ENCODE measurements at regions not wholly inside any gene's neighbourhood (a gene's known extent, or its start where the extent isn't known, plus 50 kb on each side); places are given as distances from the start of the nearest gene placed in this dataset.

- TF ChIP-seq ETV6 (conservative IDR thresholded peaks at IDR 0.05 in 1 of 2, IDR thresholded peaks at IDR 0.05 in 1 of 2; ENCODE audit: borderline replicate concordance in 1 of 2, low read depth in 1 of 2), result no peak
- no peak for TF ChIP-seq ZNF217 (IDR thresholded peaks at IDR 0.05)
- no peak for TF ChIP-seq RFX5 (IDR thresholded peaks at IDR 0.05; ENCODE audit: low read depth, low read length)
- TF ChIP-seq E2F4 (IDR thresholded peaks at IDR 0.05; ENCODE audit: low read depth, low read length), result no peak
Measured at GRCh38 chr2:239693761-239694415, 293.1 kb upstream of the HDAC4 start (continued).

- 45% methylated on average over 11 of the region's 11 CpGs for WGBS (ENCODE audit: insufficient coverage, insufficient replicate concordance, low lambda C conversion rate, missing lambda C conversion rate)
Measured at GRCh38 chr2:239693330-239693729, 292.5 kb upstream of the HDAC4 start.

More at GRCh38 chr2:239693330-239693729, 292.5 kb upstream of the HDAC4 start:
- H3K27ac ChIP-seq (ENCODE audit: control insufficient read depth, insufficient read depth), result no peak overlapping the region
- FAIRE-seq (no peak), DNase-seq (ENCODE audit: low read depth, low spot score) (no peak), ATAC-seq (no peak)
- H3K9ac ChIP-seq (ENCODE audit: control insufficient read depth, insufficient read depth, low read length), result no peak overlapping the region
- no peaks in the 10 kb centered on the region for H3K79me2 ChIP-seq (ENCODE audit: control insufficient read depth, insufficient read depth, low read length)
- ChIA-PET SMC1A (ENCODE audit: uncharacterized antibody, unreplicated experiment) (no interaction called here), CTCF (no interaction called here), POLR2A (no interaction called here), RAD21 (ENCODE audit: unreplicated experiment) (no interaction called here)
- in situ Hi-C loops (cut with MboI), result no loop called here
- intact Hi-C loops (cut with micrococcal nuclease; ENCODE audit: unreplicated experiment), result no loop called here
- BruUV-seq (replicated peaks), result no TSS peak
- no peak overlapping the region for H3K4me2 ChIP-seq (ENCODE audit: control insufficient read depth, insufficient read depth)
- H3K9me3 ChIP-seq (replicated peaks; ENCODE audit: control insufficient read depth, insufficient read depth, low read length), result no peaks in the 10 kb centered on the region
- no peaks in the 10 kb centered on the region for H4K20me1 ChIP-seq (ENCODE audit: control insufficient read depth, insufficient read depth)
- H3K4me3 ChIP-seq, result no peak overlapping the region
- TF ChIP-seq TAF1 (IDR thresholded peaks at IDR 0.05; ENCODE audit: borderline replicate concordance, low read depth, low read length) (no peak), BCLAF1 (IDR thresholded peaks at IDR 0.05) (no peak), ATF3 (IDR thresholded peaks at IDR 0.05; ENCODE audit: borderline replicate concordance, extremely low read depth, low read depth, low read length) (no peak), RUNX3 (IDR thresholded peaks at IDR 0.05; ENCODE audit: low read length) (no peak), MYB (IDR thresholded peaks at IDR 0.05; ENCODE audit: borderline replicate concordance, low read depth, low read length) (no peak), JUNB (IDR thresholded peaks at IDR 0.05) (no peak), ATF2 (IDR thresholded peaks at IDR 0.05; ENCODE audit: low read length) (no peak), SRF (IDR thresholded peaks at IDR 0.05; ENCODE audit: low read depth in 2 of 2, low read length in 2 of 2) (no peak), ASH2L (IDR thresholded peaks at IDR 0.05; ENCODE audit: borderline replicate concordance, low read depth) (no peak)
- no peaks in the 10 kb centered on the region for H3K36me3 ChIP-seq (ENCODE audit: control insufficient read depth in 2 of 2, insufficient read depth in 2 of 2, low read length in 1 of 2)
- no peak overlapping the region for H2AFZ ChIP-seq (ENCODE audit: control insufficient read depth, low read depth, low read length)
- no peaks in the 10 kb centered on the region for H3K4me1 ChIP-seq (ENCODE audit: control insufficient read depth, insufficient read depth, low read length)
- H3K27me3 ChIP-seq (replicated peaks in 1 of 2; ENCODE audit: control insufficient read depth in 2 of 2, insufficient read depth in 2 of 2, low read length in 1 of 2), result no peaks in the 10 kb centered on the region

Data from GM12878 (cell line).